ENCODE measurements at regions not wholly inside any gene's neighbourhood (a gene's known extent, or its start where the extent isn't known, plus 50 kb on each side); places are given as distances from the start of the nearest gene placed in this dataset.

DNA sequence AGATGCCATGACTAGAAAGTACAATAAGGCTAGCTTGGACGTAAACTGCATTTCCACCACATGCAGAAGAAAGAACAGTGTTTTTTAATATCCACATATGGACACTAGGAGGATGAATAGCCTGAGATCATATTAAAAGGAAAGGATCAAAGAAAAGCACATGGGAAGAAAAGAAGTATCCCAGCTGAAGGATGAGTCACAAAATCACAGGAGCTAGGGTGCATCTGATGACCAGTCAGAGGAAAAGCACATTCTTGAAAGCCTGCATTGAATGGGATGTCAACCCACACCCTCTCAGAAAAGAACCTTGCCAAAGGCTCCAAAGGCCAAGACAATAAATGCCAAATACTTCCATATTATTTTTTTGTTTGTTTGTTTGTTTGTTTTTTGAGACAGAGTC, 56.8 kb upstream of the PRDX4 start (continued):
- TF ChIP-seq, protein P1, sequence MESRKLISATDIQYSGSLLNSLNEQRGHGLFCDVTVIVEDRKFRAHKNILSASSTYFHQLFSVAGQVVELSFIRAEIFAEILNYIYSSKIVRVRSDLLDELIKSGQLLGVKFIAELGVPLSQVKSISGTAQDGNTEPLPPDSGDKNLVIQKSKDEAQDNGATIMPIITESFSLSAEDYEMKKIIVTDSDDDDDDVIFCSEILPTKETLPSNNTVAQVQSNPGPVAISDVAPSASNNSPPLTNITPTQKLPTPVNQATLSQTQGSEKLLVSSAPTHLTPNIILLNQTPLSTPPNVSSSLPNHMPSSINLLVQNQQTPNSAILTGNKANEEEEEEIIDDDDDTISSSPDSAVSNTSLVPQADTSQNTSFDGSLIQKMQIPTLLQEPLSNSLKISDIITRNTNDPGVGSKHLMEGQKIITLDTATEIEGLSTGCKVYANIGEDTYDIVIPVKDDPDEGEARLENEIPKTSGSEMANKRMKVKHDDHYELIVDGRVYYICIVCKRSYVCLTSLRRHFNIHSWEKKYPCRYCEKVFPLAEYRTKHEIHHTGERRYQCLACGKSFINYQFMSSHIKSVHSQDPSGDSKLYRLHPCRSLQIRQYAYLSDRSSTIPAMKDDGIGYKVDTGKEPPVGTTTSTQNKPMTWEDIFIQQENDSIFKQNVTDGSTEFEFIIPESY (IDR thresholded peaks at IDR 0.05), result no peak
- TF ChIP-seq GABPA (IDR thresholded peaks at IDR 0.05 in 1 of 2, conservative IDR thresholded peaks at IDR 0.05 in 1 of 2), result no peak
- no peak for TF ChIP-seq RAD21 (IDR thresholded peaks at IDR 0.05)
- no peak for TF ChIP-seq JUND (IDR thresholded peaks at IDR 0.05)

DNA sequence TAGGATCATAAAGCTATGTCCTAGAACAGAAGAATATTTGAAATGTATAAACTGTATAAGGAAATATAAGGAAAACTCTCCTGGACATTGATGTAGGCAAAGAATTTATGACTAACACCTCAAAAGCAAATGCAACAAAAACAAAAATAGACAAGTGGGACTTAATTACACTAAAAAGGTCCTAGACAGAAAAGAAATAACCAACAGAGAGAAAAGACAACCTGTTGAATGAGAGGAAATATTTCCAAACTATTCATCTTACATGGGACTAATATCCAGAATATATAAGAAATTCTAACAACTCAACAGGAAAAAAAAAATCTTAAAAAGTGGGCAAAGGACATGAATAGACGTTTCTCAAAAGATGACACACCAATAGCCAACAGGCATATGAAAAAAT, 54.4 kb upstream of the PRDX4 start:
- Histone ChIP-seq H3K36me3 (ENCODE audit: control insufficient read depth in 4 of 4, insufficient read depth in 3 of 4, low read depth in 1 of 4, low read length in 3 of 4) (no peaks in the 10 kb centered on the region), H3K9me3 (ENCODE audit: control insufficient read depth in 4 of 4, low read length in 3 of 4) (no peaks in the 10 kb centered on the region), H3K27ac (ENCODE audit: low read depth in 1 of 2, low read length in 2 of 2) (no peak overlapping the region), H3K27me3 (ENCODE audit: control insufficient read depth in 4 of 4, insufficient read depth in 4 of 4, low read length in 3 of 4) (peaks cover 0 to 5% (median 0%) of the 10 kb centered on the region in 4 donors), H3K9ac (ENCODE audit: low read depth in 1 of 2, low read length in 2 of 2) (no peak overlapping the region), H3K4me3 (ENCODE audit: low read depth in 1 of 3, low read length in 3 of 3) (no peak overlapping the region), H3K4me1 (ENCODE audit: control insufficient read depth in 4 of 4, insufficient read depth in 4 of 4, low read length in 3 of 4) (no peaks in the 10 kb centered on the region)
- no peak for DNase-seq (ENCODE audit: low spot score)
- TF ChIP-seq HNF4G (IDR thresholded peaks at IDR 0.05) (no peak), JUND (IDR thresholded peaks at IDR 0.05) (no peak), NR2F2 (IDR thresholded peaks at IDR 0.05) (no peak), TAF1 (conservative IDR thresholded peaks at IDR 0.05) (no peak)
- TF ChIP-seq, protein P2, sequence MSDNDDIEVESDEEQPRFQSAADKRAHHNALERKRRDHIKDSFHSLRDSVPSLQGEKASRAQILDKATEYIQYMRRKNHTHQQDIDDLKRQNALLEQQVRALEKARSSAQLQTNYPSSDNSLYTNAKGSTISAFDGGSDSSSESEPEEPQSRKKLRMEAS (IDR thresholded peaks at IDR 0.05), result no peak
- WGBS, result 64% methylated on average over 1 of the region's 1 CpG

DNA sequence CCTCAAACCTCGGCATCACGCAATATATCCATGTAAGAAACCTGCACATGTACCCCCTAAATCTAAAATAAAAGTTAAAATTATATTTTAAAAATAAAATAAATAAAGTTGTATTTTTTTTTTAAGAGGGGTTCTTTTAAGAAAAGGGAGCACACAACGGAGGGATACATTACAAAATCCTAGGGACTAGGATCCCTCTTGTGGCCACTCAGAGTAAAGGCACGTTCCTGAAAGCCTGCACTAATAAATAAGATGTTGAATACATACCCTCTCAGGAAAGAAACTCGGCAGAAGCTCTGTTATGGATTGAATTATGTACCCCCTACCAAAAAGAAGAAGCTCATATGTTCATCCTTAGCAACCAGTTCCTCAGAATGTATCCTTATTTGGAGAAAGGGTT, 50.9 kb upstream of the PRDX4 start:
- TF ChIP-seq RAD21 (IDR thresholded peaks at IDR 0.05) (peak; percentile 39 to 62), TAF1 (conservative IDR thresholded peaks at IDR 0.05) (no peak)
- TF ChIP-seq, protein P3, sequence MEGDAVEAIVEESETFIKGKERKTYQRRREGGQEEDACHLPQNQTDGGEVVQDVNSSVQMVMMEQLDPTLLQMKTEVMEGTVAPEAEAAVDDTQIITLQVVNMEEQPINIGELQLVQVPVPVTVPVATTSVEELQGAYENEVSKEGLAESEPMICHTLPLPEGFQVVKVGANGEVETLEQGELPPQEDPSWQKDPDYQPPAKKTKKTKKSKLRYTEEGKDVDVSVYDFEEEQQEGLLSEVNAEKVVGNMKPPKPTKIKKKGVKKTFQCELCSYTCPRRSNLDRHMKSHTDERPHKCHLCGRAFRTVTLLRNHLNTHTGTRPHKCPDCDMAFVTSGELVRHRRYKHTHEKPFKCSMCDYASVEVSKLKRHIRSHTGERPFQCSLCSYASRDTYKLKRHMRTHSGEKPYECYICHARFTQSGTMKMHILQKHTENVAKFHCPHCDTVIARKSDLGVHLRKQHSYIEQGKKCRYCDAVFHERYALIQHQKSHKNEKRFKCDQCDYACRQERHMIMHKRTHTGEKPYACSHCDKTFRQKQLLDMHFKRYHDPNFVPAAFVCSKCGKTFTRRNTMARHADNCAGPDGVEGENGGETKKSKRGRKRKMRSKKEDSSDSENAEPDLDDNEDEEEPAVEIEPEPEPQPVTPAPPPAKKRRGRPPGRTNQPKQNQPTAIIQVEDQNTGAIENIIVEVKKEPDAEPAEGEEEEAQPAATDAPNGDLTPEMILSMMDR (IDR thresholded peaks at IDR 0.05; ENCODE audit: low read depth, low read length, missing input control), result peak; percentile 51
- Histone ChIP-seq H3K36me3 (ENCODE audit: control insufficient read depth in 4 of 4, insufficient read depth in 3 of 4, low read depth in 1 of 4, low read length in 3 of 4) (no peaks in the 10 kb centered on the region), H3K4me1 (ENCODE audit: control insufficient read depth in 4 of 4, insufficient read depth in 4 of 4, low read length in 3 of 4) (no peaks in the 10 kb centered on the region), H3K9ac (ENCODE audit: low read depth in 1 of 2, low read length in 2 of 2) (no peak overlapping the region), H3K27ac (ENCODE audit: low read depth in 1 of 2, low read length in 2 of 2) (no peak overlapping the region), H3K4me3 (ENCODE audit: low read depth in 1 of 3, low read length in 3 of 3) (no peak overlapping the region), H3K27me3 (ENCODE audit: control insufficient read depth in 4 of 4, insufficient read depth in 4 of 4, low read length in 3 of 4) (peaks cover 0 to 5% (median 0%) of the 10 kb centered on the region in 4 donors), H3K9me3 (ENCODE audit: control insufficient read depth in 4 of 4, low read length in 3 of 4) (no peaks in the 10 kb centered on the region)
- DNase-seq (ENCODE audit: low spot score), result no peak
- 40% methylated on average over 5 of the region's 5 CpGs for WGBS

All from liver (tissue), 8 donors.